H9 (cell line): ENCODE measurements at regions not wholly inside any gene's neighbourhood (a gene's known extent, or its start where the extent isn't known, plus 50 kb on each side); places are given as distances from the start of the nearest gene placed in this dataset.

Experiments used
- DNase-seq: peaks from one replicate; pipeline ENCODE4 v3.0.0-alpha.2; 2017
- H2AFZ ChIP-seq: one replicate; pipeline ENCODE4 v1.6.1; 2013; ENCODE audit warnings: mild to moderate bottlenecking, low read length, control low read depth, moderate library complexity
- H2AK5ac ChIP-seq: 2 replicates; pipeline ENCODE4 v1.6.1; 2013; ENCODE audit warnings: low read length, control low read depth, mixed read lengths; ENCODE audit not compliant: insufficient read length
- H2BK120ac ChIP-seq: one replicate; pipeline ENCODE4 v1.6.1; 2013; ENCODE audit warnings: low read depth, mild to moderate bottlenecking, low read length, control low read depth, inconsistent platforms; ENCODE audit not compliant: poor library complexity, severe bottlenecking
- H2BK12ac ChIP-seq: 2 replicates; pipeline ENCODE4 v1.6.1; 2013; ENCODE audit warnings: low read length, control low read depth, mixed read lengths, low read depth; ENCODE audit not compliant: insufficient read length
- H2BK15ac ChIP-seq: 2 replicates; pipeline ENCODE4 v1.6.1; 2013; ENCODE audit warnings: low read depth, low read length, control low read depth
- H2BK20ac ChIP-seq: one replicate; pipeline ENCODE4 v1.6.1; 2013; ENCODE audit warnings: low read depth, mild to moderate bottlenecking, low read length, control low read depth, inconsistent platforms; ENCODE audit not compliant: poor library complexity, severe bottlenecking
- H2BK5ac ChIP-seq: 2 replicates; pipeline ENCODE4 v1.6.1; 2013; ENCODE audit warnings: low read length, control low read depth, mixed read lengths; ENCODE audit not compliant: insufficient read length
- H3K14ac ChIP-seq: 2 replicates; pipeline ENCODE4 v1.6.1; 2013; ENCODE audit warnings: low read length, control low read depth; ENCODE audit not compliant: insufficient read depth
- H3K18ac ChIP-seq: 2 replicates; pipeline ENCODE4 v1.6.1; 2013; ENCODE audit warnings: low read depth, mild to moderate bottlenecking, mixed read lengths, low read length, control low read depth; ENCODE audit not compliant: insufficient read length
- H3K23ac ChIP-seq: 2 replicates; pipeline ENCODE4 v1.6.1; 2013; ENCODE audit warnings: low read length, control low read depth, mixed read lengths, low read depth; ENCODE audit not compliant: insufficient read length
- H3K23me2 ChIP-seq: 2 replicates; pipeline ENCODE4 v1.6.1; 2013; ENCODE audit warnings: low read depth, mild to moderate bottlenecking, mixed read lengths, low read length, control low read depth; ENCODE audit not compliant: insufficient read length, poor library complexity, severe bottlenecking
- H3K27ac ChIP-seq: 2 replicates; pipeline ENCODE4 v1.5.1; 2013; ENCODE audit warnings: low read length, control low read depth, mixed read lengths, low read depth; ENCODE audit not compliant: insufficient read length
- H3K27me3 ChIP-seq: 2 replicates; pipeline ENCODE4 v1.6.1; 2013; ENCODE audit warnings: low read length, control low read depth, inconsistent platforms; ENCODE audit not compliant: insufficient read depth
- H3K4ac ChIP-seq: 2 replicates; pipeline ENCODE4 v1.6.1; 2013; ENCODE audit warnings: low read depth, mild to moderate bottlenecking, control low read depth, inconsistent platforms, low read length, moderate library complexity
- H3K4me1 ChIP-seq: 2 replicates; pipeline ENCODE4 v1.6.1; 2013; ENCODE audit warnings: low read length, control low read depth, inconsistent platforms; ENCODE audit not compliant: insufficient read depth
- H3K4me2 ChIP-seq: 2 replicates; pipeline ENCODE4 v1.6.1; 2013; ENCODE audit warnings: low read length, control low read depth, mixed read lengths; ENCODE audit not compliant: insufficient read length, insufficient read depth
- H3K56ac ChIP-seq: 2 replicates; pipeline ENCODE4 v1.6.1; 2013; ENCODE audit warnings: low read depth, mild to moderate bottlenecking, mixed read lengths, low read length, control low read depth; ENCODE audit not compliant: insufficient read length
- H3K79me1 ChIP-seq: 2 replicates; pipeline ENCODE4 v1.6.1; 2013; ENCODE audit warnings: low read depth, mild to moderate bottlenecking, moderate library complexity, low read length, control low read depth, inconsistent platforms; ENCODE audit not compliant: insufficient read depth, poor library complexity, severe bottlenecking
- H3K79me2 ChIP-seq: 2 replicates; pipeline ENCODE4 v1.6.1; 2013; ENCODE audit warnings: low read length, control low read depth, inconsistent platforms; ENCODE audit not compliant: insufficient read depth
- H3K9ac ChIP-seq: 2 replicates; pipeline ENCODE4 v1.6.1; 2013; ENCODE audit warnings: low read length, control low read depth, mixed read lengths; ENCODE audit not compliant: insufficient read length; ENCODE audit errors: extremely low read depth
- H3K9me3 ChIP-seq: one replicate; pipeline ENCODE4 v1.6.1; 2013; ENCODE audit warnings: low read depth, low read length, inconsistent platforms; ENCODE audit not compliant: control insufficient read depth
- H3T11ph ChIP-seq: one replicate; pipeline ENCODE4 v1.6.1; 2013; ENCODE audit warnings: mild to moderate bottlenecking, low read length, control low read depth, inconsistent platforms
- H4K20me1 ChIP-seq: one replicate; pipeline ENCODE4 v1.6.1; 2013; ENCODE audit not compliant: control insufficient read depth, insufficient read length, insufficient read depth
- H4K5ac ChIP-seq: 2 replicates; pipeline ENCODE4 v1.6.1; 2013; ENCODE audit warnings: low read depth, mild to moderate bottlenecking, mixed read lengths, low read length, control low read depth; ENCODE audit not compliant: insufficient read length
- H4K8ac ChIP-seq: replicated peaks from 2 replicates; pipeline ENCODE4 v1.6.1; 2013; ENCODE audit warnings: low read length, control low read depth, mixed read lengths, low read depth; ENCODE audit not compliant: insufficient read length
- H4K91ac ChIP-seq: 2 replicates; pipeline ENCODE4 v1.6.1; 2013; ENCODE audit warnings: low read depth, mild to moderate bottlenecking, moderate library complexity, mixed read lengths, low read length, control low read depth; ENCODE audit not compliant: insufficient read length
- H3K27ac Mint-ChIP-seq, 3 experiments: 2 replicates in 2 of 3; 3 replicates in 1 of 3; pipeline ENCODE4 v1.8.0; 2020 to 2021; ENCODE audit warnings: mixed read lengths in 3 of 3, mild to moderate bottlenecking in 1 of 3, moderate library complexity in 1 of 3
- H3K27me3 Mint-ChIP-seq: 2 replicates; pipeline ENCODE4 v1.8.0; 2021; ENCODE audit warnings: low read depth, mild to moderate bottlenecking, moderate library complexity, mixed read lengths
- H3K36me3 Mint-ChIP-seq, 3 experiments: 2 replicates in 2 of 3; 3 replicates in 1 of 3; pipeline ENCODE4 v1.8.0; 2020 to 2021; ENCODE audit warnings: low read depth in 3 of 3, mixed read lengths in 3 of 3; ENCODE audit not compliant: insufficient read depth in 1 of 3
- H3K4me1 Mint-ChIP-seq, 2 experiments: 2 replicates each; pipeline ENCODE4 v1.8.0; 2020; ENCODE audit warnings: mixed read lengths in 2 of 2
- H3K4me3 Mint-ChIP-seq, 2 experiments: 2 replicates in 1 of 2; 3 replicates in 1 of 2; pipeline ENCODE4 v1.8.0; 2020 to 2021; ENCODE audit warnings: mild to moderate bottlenecking in 2 of 2, mixed read lengths in 2 of 2, moderate library complexity in 1 of 2
- H3K9me3 Mint-ChIP-seq, 2 experiments: 2 replicates in 1 of 2; 3 replicates in 1 of 2; pipeline ENCODE4 v1.8.0; 2020; ENCODE audit warnings: mild to moderate bottlenecking in 2 of 2, mixed read lengths in 2 of 2, moderate library complexity in 1 of 2
- WGBS: extraction: QIAGEN DNeasy Blood & Tissue Kit; methylation state at CpG from one replicate; pipeline ENCODE4 v1.1.7; 2013; ENCODE audit warnings: missing lambda C conversion rate, low lambda C conversion rate, mixed read lengths; ENCODE audit not compliant: insufficient read length; ENCODE audit errors: extremely low coverage; 5-methylcytosine and 5-hydroxymethylcytosine counted together
- TF ChIP-seq, protein P1 (sequence below): fragments of 200-600 bp; sonication (generic); conservative IDR thresholded peaks from 3 replicates; pipeline ENCODE4 v1.8.0; 2021; ENCODE audit warnings: antibody characterized with exemption, mild to moderate bottlenecking

DNA sequence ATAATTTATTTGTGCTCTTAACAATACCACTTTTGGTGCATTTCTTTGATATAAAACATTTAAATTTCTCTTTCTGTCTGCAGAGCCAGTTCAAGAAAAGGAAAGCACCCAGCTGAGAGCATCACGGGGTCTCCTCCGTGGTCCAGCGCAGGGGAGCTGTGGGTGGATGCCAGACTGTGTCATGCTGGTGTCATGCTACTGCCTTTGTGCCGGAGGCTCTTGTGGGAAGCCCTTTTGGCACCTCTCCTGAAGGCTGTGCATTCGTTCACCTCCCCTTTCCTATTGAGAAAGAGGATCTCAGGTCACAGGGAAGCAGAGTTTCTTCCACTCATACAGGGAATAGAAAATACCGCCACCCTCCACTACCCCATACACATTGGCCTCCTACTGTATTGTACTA lies 450.4 kb downstream of the GALR1 start:
- no peaks in the 10 kb centered on the region for H3K27me3 ChIP-seq
- no peak for DNase-seq
- H3K18ac ChIP-seq = no peak overlapping the region
- no peak overlapping the region for H3K56ac ChIP-seq
- no peaks in the 10 kb centered on the region for H3K79me2 ChIP-seq
- H3K23ac ChIP-seq = no peak overlapping the region
- peaks cover 0 to 2% of the 10 kb centered on the region in 2 experiments; a peak in 2 of 5 replicates for H3K9me3 Mint-ChIP-seq
- H3K79me1 ChIP-seq = no peaks in the 10 kb centered on the region
- TF ChIP-seq, protein P1, sequence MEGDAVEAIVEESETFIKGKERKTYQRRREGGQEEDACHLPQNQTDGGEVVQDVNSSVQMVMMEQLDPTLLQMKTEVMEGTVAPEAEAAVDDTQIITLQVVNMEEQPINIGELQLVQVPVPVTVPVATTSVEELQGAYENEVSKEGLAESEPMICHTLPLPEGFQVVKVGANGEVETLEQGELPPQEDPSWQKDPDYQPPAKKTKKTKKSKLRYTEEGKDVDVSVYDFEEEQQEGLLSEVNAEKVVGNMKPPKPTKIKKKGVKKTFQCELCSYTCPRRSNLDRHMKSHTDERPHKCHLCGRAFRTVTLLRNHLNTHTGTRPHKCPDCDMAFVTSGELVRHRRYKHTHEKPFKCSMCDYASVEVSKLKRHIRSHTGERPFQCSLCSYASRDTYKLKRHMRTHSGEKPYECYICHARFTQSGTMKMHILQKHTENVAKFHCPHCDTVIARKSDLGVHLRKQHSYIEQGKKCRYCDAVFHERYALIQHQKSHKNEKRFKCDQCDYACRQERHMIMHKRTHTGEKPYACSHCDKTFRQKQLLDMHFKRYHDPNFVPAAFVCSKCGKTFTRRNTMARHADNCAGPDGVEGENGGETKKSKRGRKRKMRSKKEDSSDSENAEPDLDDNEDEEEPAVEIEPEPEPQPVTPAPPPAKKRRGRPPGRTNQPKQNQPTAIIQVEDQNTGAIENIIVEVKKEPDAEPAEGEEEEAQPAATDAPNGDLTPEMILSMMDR = no peak
- H3K9ac ChIP-seq = no peak overlapping the region
- H2AK5ac ChIP-seq = no peak overlapping the region
- H3K4me1 Mint-ChIP-seq = no peaks in the 10 kb centered on the region
- H3K4me1 ChIP-seq = no peaks in the 10 kb centered on the region
- H4K5ac ChIP-seq = no peak overlapping the region
- H3K9me3 ChIP-seq = no peaks in the 10 kb centered on the region
- no peak overlapping the region for H2BK20ac ChIP-seq
- no peak overlapping the region for H3T11ph ChIP-seq
- H3K27ac Mint-ChIP-seq = no peak overlapping the region
- H3K4ac ChIP-seq = no peak overlapping the region
- no peak overlapping the region for H4K91ac ChIP-seq
- H3K4me2 ChIP-seq = no peak overlapping the region
- H4K20me1 ChIP-seq = no peaks in the 10 kb centered on the region
- H3K27ac ChIP-seq = no peak overlapping the region
- no peaks in the 10 kb centered on the region for H3K36me3 Mint-ChIP-seq
- H2BK5ac ChIP-seq = no peak overlapping the region
- H3K23me2 ChIP-seq = no peaks in the 10 kb centered on the region
- no peak overlapping the region for H2AFZ ChIP-seq
- no peak overlapping the region for H2BK12ac ChIP-seq
- H3K27me3 Mint-ChIP-seq = no peaks in the 10 kb centered on the region; the same call in 1 of the 2 replicates
- H4K8ac ChIP-seq = no peak overlapping the region
- no CpG with 5 or more reads among the region's 6 CpGs for WGBS
- no peak overlapping the region for H3K14ac ChIP-seq
- H2BK120ac ChIP-seq = no peak overlapping the region
- H2BK15ac ChIP-seq = no peak overlapping the region
- H3K4me3 Mint-ChIP-seq = no peak overlapping the region
